Right lobe of liver (tissue), 6 donors: ENCODE measurements at regions not wholly inside any gene's neighbourhood (a gene's known extent, or its start where the extent isn't known, plus 50 kb on each side); places are given as distances from the start of the nearest gene placed in this dataset.

Experiments used
- ATAC-seq, 4 donors: fragments of 200-7000 bp; cut with Tn5 transposase; one replicate each; pipeline ENCODE4 v1.9.1; 2020; ENCODE audit warnings: mild to moderate bottlenecking in 4 of 4, moderate library complexity in 4 of 4
- DNase-seq, 3 donors: peaks; one replicate each; pipeline ENCODE4 v3.0.0-alpha.2; 2020
- H3K27ac ChIP-seq, 3 donors: fragments of 200-600 bp; one replicate each; pipeline ENCODE4 v1.8.0; 2022
- H3K27me3 ChIP-seq, 2 donors: fragments of 200-600 bp; one replicate each; pipeline ENCODE4 v1.8.0; 2022
- H3K36me3 ChIP-seq, 4 donors: fragments of 200-600 bp; sonication (generic) in 1 of 4; one replicate each; pipeline versions ENCODE4 v1.5.1 to v1.8.0; 2017 to 2022; ENCODE audit warnings: control low read depth in 1 of 4
- H3K4me1 ChIP-seq, 4 donors: fragments of 200-600 bp; sonication (generic) in 1 of 4; one replicate each; pipeline versions ENCODE4 v1.5.1 to v1.8.0; 2017 to 2022; ENCODE audit warnings: control low read depth in 1 of 4
- H3K4me3 ChIP-seq, 3 donors: fragments of 200-600 bp; one replicate each; pipeline ENCODE4 v1.8.0; 2022
- H3K9me3 ChIP-seq, 4 donors: fragments of 200-600 bp; sonication (generic) in 1 of 4; one replicate each; pipeline versions ENCODE4 v1.5.1 to v1.8.0; 2017 to 2022; ENCODE audit warnings: control low read depth in 1 of 4
- CTCF ChIP-seq, 4 donors: fragments of 200-600 bp in 3 of 4; fragments of 450-650 bp in 1 of 4; IDR thresholded peaks; one replicate each; pipeline versions ENCODE4 v1.5.1 to v1.8.0; 2016 to 2022; ENCODE audit warnings: antibody characterized with exemption in 4 of 4, mild to moderate bottlenecking in 2 of 4
- POLR2A ChIP-seq: fragments of 450-650 bp; IDR thresholded peaks from one replicate; pipeline ENCODE4 v1.6.1; 2017; ENCODE audit warnings: antibody characterized with exemption, mild to moderate bottlenecking
- WGBS: methylation state at CpG from one replicate; pipeline ENCODE4 v1.1.6; 2018; ENCODE audit warnings: low coverage, low lambda C conversion rate; ENCODE audit not compliant: insufficient coverage; ENCODE audit errors: missing lambda C conversion rate; 5-methylcytosine and 5-hydroxymethylcytosine counted together
- intact Hi-C, 2 donors: fragments of 100-400 bp; cut with DNase I; formaldehyde crosslinking; loops; one replicate each; pipeline versions ENCODE4 v1.11.2 to v1.14.1; 2022
- donor health status: DM: no; HTN: yes; CAD: no.
- donor health status: DM: no; HTN: no; CAD: no.
- donor health status: DM: no; HTN: no; CAD: no.
- donor health status: DM: no; HTN: yes; CAD: no.
- donor health status: DM: no; HTN: yes; CAD: no.

GRCh38 chr2:66836851-66837250 is 401.9 kb downstream of the MEIS1 start:
- Histone ChIP-seq H3K27me3 (no peaks in the 10 kb centered on the region), H3K4me1 (no peaks in the 10 kb centered on the region), H3K36me3 (no peaks in the 10 kb centered on the region), H3K9me3 (no peaks in the 10 kb centered on the region), H3K4me3 (no peak overlapping the region), H3K27ac (no peak overlapping the region)
- ATAC-seq (no peak), DNase-seq (no peak)
- WGBS = 42% methylated on average over 1 of the region's 1 CpG
- TF ChIP-seq POLR2A (no peak), CTCF (IDR thresholded peaks at IDR 0.05) (no peak)
- intact Hi-C loops = no loop called here

- 47% methylated on average over 4 of the region's 4 CpGs for WGBS
- H3K4me1 ChIP-seq = no peaks in the 10 kb centered on the region
- no peak overlapping the region for H3K27ac ChIP-seq
- no peaks in the 10 kb centered on the region for H3K36me3 ChIP-seq
- intact Hi-C loops = no loop called here
- H3K9me3 ChIP-seq = no peaks in the 10 kb centered on the region
- DNase-seq (no peak), ATAC-seq (no peak)
- no peaks in the 10 kb centered on the region for H3K27me3 ChIP-seq
- TF ChIP-seq POLR2A = no peak
- TF ChIP-seq CTCF (IDR thresholded peaks at IDR 0.05) = no peak
- H3K4me3 ChIP-seq = no peak overlapping the region
These were observed 404.8 kb downstream of the MEIS1 start for GRCh38 chr2:66839551-66840320.

GRCh38 chr2:66840321-66841002 is 405.5 kb downstream of the MEIS1 start:
- TF ChIP-seq POLR2A = no peak
- no peak for TF ChIP-seq CTCF (IDR thresholded peaks at IDR 0.05)
- no peak for DNase-seq
- intact Hi-C loops = no loop called here
- ATAC-seq = no peak
- Histone ChIP-seq H3K4me3 (no peak overlapping the region), H3K36me3 (no peaks in the 10 kb centered on the region), H3K27me3 (no peaks in the 10 kb centered on the region), H3K4me1 (no peaks in the 10 kb centered on the region), H3K27ac (no peak overlapping the region), H3K9me3 (no peaks in the 10 kb centered on the region)
- 57% methylated on average over 8 of the region's 8 CpGs for WGBS

GRCh38 chr2:66843847-66844246 is 408.9 kb downstream of the MEIS1 start:
- DNase-seq = no peak
- TF ChIP-seq CTCF (IDR thresholded peaks at IDR 0.05) (no peak), POLR2A (no peak)
- intact Hi-C loops = no loop called here
- no peak for ATAC-seq
- Histone ChIP-seq H3K27ac (no peak overlapping the region), H3K4me3 (no peak overlapping the region), H3K4me1 (peaks cover 0 to 4% (median 0%) of the 10 kb centered on the region in 4 donors), H3K27me3 (no peaks in the 10 kb centered on the region), H3K36me3 (no peaks in the 10 kb centered on the region), H3K9me3 (no peaks in the 10 kb centered on the region)
- WGBS = 80% methylated on average over 3 of the region's 3 CpGs
